HG02798 (cell line): ENCODE measurements at regions not wholly inside any gene's neighbourhood (a gene's known extent, or its start where the extent isn't known, plus 50 kb on each side); places are given as distances from the start of the nearest gene placed in this dataset.
A peak's percentile ranks its signal among the peaks of the same experiment; 100 is the strongest.

Experiments
- ATAC-seq: cut with Tn5 transposase; IDR thresholded peaks from one replicate; pipeline ENCODE4 v1.9.1; 2021; ENCODE audit warnings: mild to moderate bottlenecking; ENCODE audit not compliant: unreplicated experiment, poor library complexity

- ATAC-seq, result no peak
Measured at GRCh38 chr4:122555216-122555615, 65.7 kb downstream of the IL21 start.

GRCh38 chr4:122553432-122553831, 67.4 kb downstream of the IL21 start:
- ATAC-seq, result no peak

GRCh38 chr4:122552898-122553297, 68.0 kb downstream of the IL21 start:
- ATAC-seq, result no peak

- no peak for ATAC-seq
Measured at GRCh38 chr4:122548886-122549630, 71.8 kb downstream of the IL21 start.

GRCh38 chr4:122548452-122548851, 72.4 kb downstream of the IL21 start:
- ATAC-seq, result no peak

- peak; percentile 90 for ATAC-seq
Measured at GRCh38 chr4:122542411-122543236, 78.2 kb downstream of the IL21 start.

- peak; percentile 30 for ATAC-seq
Measured at GRCh38 chr4:122541996-122542395, 78.9 kb downstream of the IL21 start.

GRCh38 chr4:122540838-122541237, 80.0 kb downstream of the IL21 start:
- ATAC-seq, result no peak

- ATAC-seq, result no peak
Measured at GRCh38 chr4:122539861-122540465, 80.9 kb downstream of the IL21 start.

- no peak for ATAC-seq
Measured at GRCh38 chr4:122537388-122538135, 81.0 kb upstream of the IL2 start.

- ATAC-seq, result no peak
Measured at GRCh38 chr4:122536001-122536400, 79.5 kb upstream of the IL2 start.

- ATAC-seq, result no peak
Measured at GRCh38 chr4:122534776-122535175, 78.3 kb upstream of the IL2 start.

GRCh38 chr4:122533841-122534240, 77.3 kb upstream of the IL2 start:
- ATAC-seq, result no peak

GRCh38 chr4:122532766-122533165, 76.2 kb upstream of the IL2 start:
- ATAC-seq, result no peak

GRCh38 chr4:122531514-122531913, 75.0 kb upstream of the IL2 start:
- no peak for ATAC-seq

GRCh38 chr4:122531038-122531437, 74.5 kb upstream of the IL2 start:
- ATAC-seq, result no peak

GRCh38 chr4:122528879-122529278, 72.4 kb upstream of the IL2 start:
- ATAC-seq, result no peak

GRCh38 chr4:122525865-122526264, 69.3 kb upstream of the IL2 start:
- ATAC-seq, result no peak

GRCh38 chr4:122524176-122524575, 67.7 kb upstream of the IL2 start:
- no peak for ATAC-seq

GRCh38 chr4:122522944-122523343, 66.4 kb upstream of the IL2 start:
- no peak for ATAC-seq

GRCh38 chr4:122517345-122517744, 60.8 kb upstream of the IL2 start:
- no peak for ATAC-seq
